ENCODE measurements at regions not wholly inside any gene's neighbourhood (a gene's known extent, or its start where the extent isn't known, plus 50 kb on each side); places are given as distances from the start of the nearest gene placed in this dataset.

GRCh38 chr10:53601260-53601875, 828.8 kb upstream of the MBL2 start:
- no peak overlapping the region for H3K4me3 ChIP-seq (ENCODE audit: low read depth, low read length)
- no peak for DNase-seq (ENCODE audit: low read depth)
- peak; percentile 95 for TF ChIP-seq CTCF (conservative IDR thresholded peaks at IDR 0.05; ENCODE audit: low read depth, low read length)

- TF ChIP-seq CTCF (conservative IDR thresholded peaks at IDR 0.05; ENCODE audit: low read depth, low read length), result no peak
- peak; percentile 61 for DNase-seq (ENCODE audit: low read depth)
- no peak overlapping the region for H3K4me3 ChIP-seq (ENCODE audit: low read depth, low read length)
These were observed 826.3 kb upstream of the MBL2 start for GRCh38 chr10:53598914-53599313.

GRCh38 chr10:53597835-53598251, 825.3 kb upstream of the MBL2 start:
- no peak for TF ChIP-seq CTCF (conservative IDR thresholded peaks at IDR 0.05; ENCODE audit: low read depth, low read length)
- DNase-seq (ENCODE audit: low read depth), result no peak
- no peak overlapping the region for H3K4me3 ChIP-seq (ENCODE audit: low read depth, low read length)

- no peak for DNase-seq (ENCODE audit: low read depth)
- no peak overlapping the region for H3K4me3 ChIP-seq (ENCODE audit: low read depth, low read length)
- TF ChIP-seq CTCF (conservative IDR thresholded peaks at IDR 0.05; ENCODE audit: low read depth, low read length), result peak; percentile 16
These were observed 807.9 kb upstream of the MBL2 start for GRCh38 chr10:53580465-53580864.

- DNase-seq (ENCODE audit: low read depth), result no peak
- TF ChIP-seq CTCF (conservative IDR thresholded peaks at IDR 0.05; ENCODE audit: low read depth, low read length), result no peak
- no peak overlapping the region for H3K4me3 ChIP-seq (ENCODE audit: low read depth, low read length)
These were observed 807.2 kb upstream of the MBL2 start for GRCh38 chr10:53579773-53580172.

GRCh38 chr10:53574024-53574423, 801.4 kb upstream of the MBL2 start:
- DNase-seq (ENCODE audit: low read depth), result no peak
- H3K4me3 ChIP-seq (ENCODE audit: low read depth, low read length), result no peak overlapping the region
- TF ChIP-seq CTCF (conservative IDR thresholded peaks at IDR 0.05; ENCODE audit: low read depth, low read length), result no peak

GRCh38 chr10:53573498-53573897, 800.9 kb upstream of the MBL2 start:
- TF ChIP-seq CTCF (conservative IDR thresholded peaks at IDR 0.05; ENCODE audit: low read depth, low read length), result no peak
- no peak overlapping the region for H3K4me3 ChIP-seq (ENCODE audit: low read depth, low read length)
- no peak for DNase-seq (ENCODE audit: low read depth)
